ENCODE measurements at regions not wholly inside any gene's neighbourhood (a gene's known extent, or its start where the extent isn't known, plus 50 kb on each side); places are given as distances from the start of the nearest gene placed in this dataset.

DNA sequence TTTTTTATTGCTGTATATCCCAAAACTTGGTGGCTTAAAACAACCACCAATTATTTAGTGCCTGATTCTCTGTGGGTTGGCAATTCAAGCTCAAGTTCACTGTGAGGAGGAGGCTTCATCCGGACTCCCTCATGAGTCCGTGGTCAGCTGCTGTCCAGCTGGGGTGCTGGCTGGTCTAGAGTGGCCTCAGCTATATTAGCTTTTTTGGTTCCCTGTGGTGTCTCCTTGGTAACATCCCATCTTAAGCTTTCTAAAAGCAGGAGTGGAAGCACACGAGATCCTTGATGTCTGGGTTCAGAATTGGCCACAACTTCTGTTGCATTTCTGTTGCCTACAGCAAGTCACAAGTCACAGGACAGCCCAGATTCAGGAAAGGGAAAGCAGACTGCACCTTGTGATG is 536.5 kb upstream of the FZD8 start:
- no peak for TF ChIP-seq EZH2phosphoT487 (IDR thresholded peaks at IDR 0.05; ENCODE audit: low read length)
- TF ChIP-seq, protein P1, sequence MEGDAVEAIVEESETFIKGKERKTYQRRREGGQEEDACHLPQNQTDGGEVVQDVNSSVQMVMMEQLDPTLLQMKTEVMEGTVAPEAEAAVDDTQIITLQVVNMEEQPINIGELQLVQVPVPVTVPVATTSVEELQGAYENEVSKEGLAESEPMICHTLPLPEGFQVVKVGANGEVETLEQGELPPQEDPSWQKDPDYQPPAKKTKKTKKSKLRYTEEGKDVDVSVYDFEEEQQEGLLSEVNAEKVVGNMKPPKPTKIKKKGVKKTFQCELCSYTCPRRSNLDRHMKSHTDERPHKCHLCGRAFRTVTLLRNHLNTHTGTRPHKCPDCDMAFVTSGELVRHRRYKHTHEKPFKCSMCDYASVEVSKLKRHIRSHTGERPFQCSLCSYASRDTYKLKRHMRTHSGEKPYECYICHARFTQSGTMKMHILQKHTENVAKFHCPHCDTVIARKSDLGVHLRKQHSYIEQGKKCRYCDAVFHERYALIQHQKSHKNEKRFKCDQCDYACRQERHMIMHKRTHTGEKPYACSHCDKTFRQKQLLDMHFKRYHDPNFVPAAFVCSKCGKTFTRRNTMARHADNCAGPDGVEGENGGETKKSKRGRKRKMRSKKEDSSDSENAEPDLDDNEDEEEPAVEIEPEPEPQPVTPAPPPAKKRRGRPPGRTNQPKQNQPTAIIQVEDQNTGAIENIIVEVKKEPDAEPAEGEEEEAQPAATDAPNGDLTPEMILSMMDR (IDR thresholded peaks at IDR 0.05; ENCODE audit: low read length), result no peak
- TF ChIP-seq EZH2 (optimal IDR thresholded peaks at IDR 0.05; ENCODE audit: low read depth, low read length), result no peak
- Histone ChIP-seq H3K4me1 (ENCODE audit: low read length) (no peaks in the 10 kb centered on the region), H3K79me2 (ENCODE audit: low read length) (no peaks in the 10 kb centered on the region), H3K36me3 (replicated peaks; ENCODE audit: insufficient read depth, low read length) (no peaks in the 10 kb centered on the region), H3K27me3 (replicated peaks; ENCODE audit: insufficient read depth, low read length) (no peaks in the 10 kb centered on the region), H3K9me3 (replicated peaks; ENCODE audit: insufficient read depth, low read length) (no peaks in the 10 kb centered on the region), H2AFZ (ENCODE audit: low read length) (no peak overlapping the region), H3K9ac (ENCODE audit: low read length) (no peak overlapping the region), H3K4me3 (ENCODE audit: low read length) (no peak overlapping the region), H3K27ac (ENCODE audit: low read length) (no peak overlapping the region), H4K20me1 (ENCODE audit: insufficient read depth, low read length) (no peaks in the 10 kb centered on the region), H3F3A (ENCODE audit: insufficient read depth, low read length) (no peaks in the 10 kb centered on the region), H3K9me2 (replicated peaks; ENCODE audit: insufficient read depth, low read length) (no peaks in the 10 kb centered on the region), H3K4me2 (ENCODE audit: low read depth, low read length) (no peak overlapping the region)
- DNase-seq, result no peak

DNA sequence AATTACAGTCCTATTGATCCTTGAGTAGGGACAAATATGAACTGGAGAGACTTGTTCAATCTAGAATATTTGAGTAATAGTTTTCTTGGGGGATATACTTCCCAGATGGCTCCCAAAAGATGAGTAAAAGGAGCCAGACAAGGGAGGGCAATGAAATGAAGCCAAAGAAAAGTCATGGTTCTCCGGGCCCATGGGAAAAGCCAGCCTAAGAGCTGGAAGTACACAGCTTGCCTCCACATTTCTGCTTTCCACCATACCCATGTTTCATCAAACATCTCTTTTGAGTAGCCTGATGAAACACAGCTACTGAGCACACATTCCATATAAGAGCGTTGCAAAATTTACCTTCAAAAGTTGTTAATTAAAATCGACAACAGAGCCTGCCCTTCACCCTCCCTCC is 535.0 kb upstream of the FZD8 start:
- H3K9me3 ChIP-seq (replicated peaks; ENCODE audit: insufficient read depth, low read length), result no peaks in the 10 kb centered on the region
- TF ChIP-seq, protein P1 (IDR thresholded peaks at IDR 0.05; ENCODE audit: low read length), result no peak
- TF ChIP-seq EZH2 (optimal IDR thresholded peaks at IDR 0.05; ENCODE audit: low read depth, low read length), result no peak
- TF ChIP-seq EZH2phosphoT487 (IDR thresholded peaks at IDR 0.05; ENCODE audit: low read length), result no peak
- no peak overlapping the region for H3K9ac ChIP-seq (ENCODE audit: low read length)
- H2AFZ ChIP-seq (ENCODE audit: low read length), result no peak overlapping the region
- H3K9me2 ChIP-seq (replicated peaks; ENCODE audit: insufficient read depth, low read length), result no peaks in the 10 kb centered on the region
- H3K27me3 ChIP-seq (replicated peaks; ENCODE audit: insufficient read depth, low read length), result no peaks in the 10 kb centered on the region
- H3K4me1 ChIP-seq (ENCODE audit: low read length), result no peaks in the 10 kb centered on the region
- H4K20me1 ChIP-seq (ENCODE audit: insufficient read depth, low read length), result no peaks in the 10 kb centered on the region
- no peaks in the 10 kb centered on the region for H3K36me3 ChIP-seq (replicated peaks; ENCODE audit: insufficient read depth, low read length)
- H3K27ac ChIP-seq (ENCODE audit: low read length), result no peak overlapping the region
- no peak overlapping the region for H3K4me3 ChIP-seq (ENCODE audit: low read length)
- H3K4me2 ChIP-seq (ENCODE audit: low read depth, low read length), result no peak overlapping the region
- H3K79me2 ChIP-seq (ENCODE audit: low read length), result no peaks in the 10 kb centered on the region
- DNase-seq, result no peak
- no peaks in the 10 kb centered on the region for H3F3A ChIP-seq (ENCODE audit: insufficient read depth, low read length)

DNA sequence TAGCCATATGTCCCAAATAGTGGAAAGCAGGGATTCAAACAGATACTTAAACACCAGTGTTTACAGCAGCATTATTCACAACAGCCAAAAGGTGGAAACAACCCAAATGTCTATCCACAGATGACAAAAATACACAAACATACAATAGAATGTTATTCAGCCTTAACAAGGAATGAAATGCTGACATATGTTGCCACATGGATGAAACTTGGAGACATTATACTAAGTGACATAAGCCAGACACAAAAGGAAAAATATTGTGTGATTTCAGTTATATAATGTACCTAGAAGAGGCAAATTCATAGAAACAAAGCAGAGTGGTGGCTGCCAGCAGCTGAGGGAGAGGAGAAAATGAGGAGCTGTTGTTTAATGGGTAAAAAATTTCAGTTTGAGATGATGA is 533.9 kb upstream of the FZD8 start:
- no peaks in the 10 kb centered on the region for H3K79me2 ChIP-seq (ENCODE audit: low read length)
- H3K4me3 ChIP-seq (ENCODE audit: low read length), result no peak overlapping the region
- no peaks in the 10 kb centered on the region for H4K20me1 ChIP-seq (ENCODE audit: insufficient read depth, low read length)
- no peaks in the 10 kb centered on the region for H3K9me3 ChIP-seq (replicated peaks; ENCODE audit: insufficient read depth, low read length)
- H3K36me3 ChIP-seq (replicated peaks; ENCODE audit: insufficient read depth, low read length), result no peaks in the 10 kb centered on the region
- DNase-seq, result no peak
- no peak overlapping the region for H2AFZ ChIP-seq (ENCODE audit: low read length)
- H3K9me2 ChIP-seq (replicated peaks; ENCODE audit: insufficient read depth, low read length), result no peaks in the 10 kb centered on the region
- no peaks in the 10 kb centered on the region for H3K27me3 ChIP-seq (replicated peaks; ENCODE audit: insufficient read depth, low read length)
- no peak overlapping the region for H3K4me2 ChIP-seq (ENCODE audit: low read depth, low read length)
- H3K9ac ChIP-seq (ENCODE audit: low read length), result no peak overlapping the region
- no peaks in the 10 kb centered on the region for H3K4me1 ChIP-seq (ENCODE audit: low read length)
- no peak overlapping the region for H3K27ac ChIP-seq (ENCODE audit: low read length)
- H3F3A ChIP-seq (ENCODE audit: insufficient read depth, low read length), result no peaks in the 10 kb centered on the region
- TF ChIP-seq, protein P1 (IDR thresholded peaks at IDR 0.05; ENCODE audit: low read length), result no peak
- TF ChIP-seq EZH2 (optimal IDR thresholded peaks at IDR 0.05; ENCODE audit: low read depth, low read length) (no peak), EZH2phosphoT487 (IDR thresholded peaks at IDR 0.05; ENCODE audit: low read length) (no peak)

All from MM.1S (cell line).